H1 (cell line): ENCODE measurements at regions not wholly inside any gene's neighbourhood (a gene's known extent, or its start where the extent isn't known, plus 50 kb on each side); places are given as distances from the start of the nearest gene placed in this dataset.

Experiments used
- CTCF ChIA-PET: fragments of 300-600 bp; sonication (Branson Sonifier 250); formaldehyde crosslinking; loops from one replicate; lab custom pipeline; 2021; ENCODE audit not compliant: partially characterized antibody; lab: Charles Lee
- POLR2A ChIA-PET: fragments of 300-600 bp; sonication (Branson Sonifier 250); formaldehyde crosslinking; loops from one replicate; lab custom pipeline; 2021; ENCODE audit warnings: inconsistent platforms; ENCODE audit not compliant: partially characterized antibody; lab: Charles Lee
- DNase-seq, 2 experiments: peaks; one replicate each; pipeline versions ENCODE4 v3.0.0 to v3.0.0-alpha.2; 2010 to 2022; ENCODE audit warnings: low spot score in 2 of 2, low read depth in 1 of 2, mixed read lengths in 1 of 2
- FAIRE-seq: peaks from 2 replicates; lab custom pipeline; 2011; peaks lifted over from hg19 to GRCh38; lab: Jason Lieb, UNC
- H2AFZ ChIP-seq: 2 replicates; pipeline ENCODE4 v1.8.1; 2012; ENCODE audit warnings: low read length, inconsistent platforms
- H2AK5ac ChIP-seq: 2 replicates; pipeline ENCODE4 v1.6.1; 2013; ENCODE audit warnings: low read depth, low read length
- H2BK120ac ChIP-seq: replicated peaks from 2 replicates; pipeline ENCODE3; 2013; ENCODE audit warnings: low read depth, low read length, inconsistent platforms
- H2BK12ac ChIP-seq: 2 replicates; pipeline ENCODE4 v1.6.1; 2013; ENCODE audit warnings: low read depth, low read length
- H2BK15ac ChIP-seq: 2 replicates; pipeline ENCODE4 v1.6.1; 2013; ENCODE audit warnings: low read length
- H2BK20ac ChIP-seq: 2 replicates; pipeline ENCODE4 v1.6.1; 2013; ENCODE audit warnings: low read length
- H2BK5ac ChIP-seq: 2 replicates; pipeline ENCODE4 v1.6.1; 2013; ENCODE audit warnings: low read depth, low read length
- H3K14ac ChIP-seq: 2 replicates; pipeline ENCODE4 v1.6.1; 2013; ENCODE audit warnings: inconsistent platforms; ENCODE audit not compliant: insufficient read length
- H3K18ac ChIP-seq: 2 replicates; pipeline ENCODE4 v1.6.1; 2013; ENCODE audit warnings: low read length; ENCODE audit errors: extremely low read depth
- H3K23ac ChIP-seq: 2 replicates; pipeline ENCODE4 v1.6.1; 2013; ENCODE audit warnings: inconsistent platforms; ENCODE audit not compliant: insufficient read length
- H3K23me2 ChIP-seq: 2 replicates; pipeline ENCODE4 v1.6.1; 2013; ENCODE audit warnings: low read depth, low read length
- H3K27ac ChIP-seq: 2 replicates; pipeline ENCODE4 v1.6.1; 2011; ENCODE audit warnings: low read depth, low read length, inconsistent platforms
- H3K27me3 ChIP-seq, 4 experiments: replicated peaks in 1 of 4; 1 replicate in 1 of 4; 2 replicates in 3 of 4; pipeline versions ENCODE4 v1.6.1 to v1.8.1; 2011 to 2013; ENCODE audit warnings: low read length in 3 of 4, mild to moderate bottlenecking in 3 of 4, inconsistent platforms in 2 of 4, mixed read lengths in 2 of 4, moderate library complexity in 1 of 4; ENCODE audit not compliant: control insufficient read depth in 3 of 4, insufficient read depth in 3 of 4; ENCODE audit errors: extremely low read depth in 1 of 4
- H3K36me3 ChIP-seq, 4 experiments: 2 replicates each; pipeline versions ENCODE4 v1.6.1 to v1.8.1; 2011 to 2013; ENCODE audit warnings: mild to moderate bottlenecking in 4 of 4, low read length in 3 of 4, moderate library complexity in 2 of 4, control low read depth in 1 of 4, inconsistent platforms in 1 of 4; ENCODE audit not compliant: insufficient read depth in 4 of 4, control insufficient read depth in 2 of 4
- H3K4ac ChIP-seq: replicated peaks from 2 replicates; pipeline ENCODE3; 2013; ENCODE audit warnings: low read length, low read depth, mixed read lengths, inconsistent platforms; ENCODE audit not compliant: insufficient read length
- H3K4me1 ChIP-seq, 4 experiments: replicated peaks in 1 of 4; 1 replicate in 1 of 4; 2 replicates in 3 of 4; pipeline versions ENCODE4 v1.6.1 to v1.8.1; 2011 to 2013; ENCODE audit warnings: low read length in 3 of 4, inconsistent platforms in 2 of 4, mixed read lengths in 1 of 4; ENCODE audit not compliant: insufficient read depth in 4 of 4, control insufficient read depth in 3 of 4
- H3K4me2 ChIP-seq, 2 experiments: 2 replicates each; pipeline versions ENCODE4 v1.6.1 to v1.8.1; 2011 to 2013; ENCODE audit warnings: low read depth in 2 of 2, low read length in 2 of 2, control low read depth in 1 of 2, inconsistent platforms in 1 of 2, mild to moderate bottlenecking in 1 of 2; ENCODE audit not compliant: insufficient read depth in 1 of 2
- H3K4me3 ChIP-seq, 4 experiments: fragments of 200-600, 300-600 bp in 1 of 4; sonication (generic), shearing (Covaris generic), sonication (Bioruptor Twin) in 1 of 4; 2 replicates each; pipeline versions ENCODE4 v1.5.1 to v1.8.1; 2011 to 2016; ENCODE audit warnings: low read length in 4 of 4, low read depth in 3 of 4, control low read depth in 2 of 4, inconsistent platforms in 2 of 4, mild to moderate bottlenecking in 2 of 4, mixed read lengths in 1 of 4, moderate library complexity in 1 of 4; ENCODE audit not compliant: insufficient read depth in 2 of 4; ENCODE audit errors: extremely low read depth in 1 of 4
- H3K56ac ChIP-seq: replicated peaks from 2 replicates; pipeline ENCODE3; 2013; ENCODE audit warnings: low read depth, mild to moderate bottlenecking, mixed read lengths, low read length, inconsistent platforms; ENCODE audit not compliant: insufficient read length
- H3K79me1 ChIP-seq: 2 replicates; pipeline ENCODE4 v1.6.1; 2013; ENCODE audit warnings: low read depth, low read length, control low read depth
- H3K79me2 ChIP-seq, 2 experiments: 2 replicates each; pipeline versions ENCODE4 v1.6.1 to v1.8.1; 2012 to 2013; ENCODE audit warnings: low read length in 2 of 2, mild to moderate bottlenecking in 2 of 2, inconsistent platforms in 1 of 2; ENCODE audit not compliant: insufficient read depth in 2 of 2, control insufficient read depth in 1 of 2
- H3K9ac ChIP-seq, 4 experiments: replicated peaks in 1 of 4; 1 replicate in 1 of 4; 2 replicates in 3 of 4; pipeline versions ENCODE4 v1.6.1 to v1.8.1; 2011 to 2013; ENCODE audit warnings: low read depth in 3 of 4, low read length in 3 of 4, control low read depth in 2 of 4, mild to moderate bottlenecking in 2 of 4, moderate library complexity in 2 of 4, inconsistent platforms in 1 of 4; ENCODE audit errors: extremely low read depth in 1 of 4
- H3K9me3 ChIP-seq, 2 experiments: 2 replicates each; pipeline versions ENCODE4 v1.6.1 to v1.8.1; 2012 to 2013; ENCODE audit warnings: mild to moderate bottlenecking in 2 of 2, moderate library complexity in 2 of 2, control low read depth in 1 of 2, inconsistent platforms in 1 of 2, low read depth in 1 of 2, low read length in 1 of 2, mixed read lengths in 1 of 2; ENCODE audit not compliant: insufficient read depth in 2 of 2
- H4K20me1 ChIP-seq, 2 experiments: replicated peaks in 1 of 2; 2 replicates each; pipeline versions ENCODE3 to v1.8.1; 2011 to 2013; ENCODE audit warnings: inconsistent platforms in 2 of 2, low read length in 2 of 2, mild to moderate bottlenecking in 1 of 2; ENCODE audit not compliant: insufficient read depth in 2 of 2, control insufficient read depth in 1 of 2
- H4K5ac ChIP-seq: 2 replicates; pipeline ENCODE4 v1.6.1; 2013; ENCODE audit warnings: low read length, low read depth, mixed read lengths, inconsistent platforms; ENCODE audit not compliant: insufficient read length
- H4K8ac ChIP-seq: 2 replicates; pipeline ENCODE4 v1.8.0; 2013; ENCODE audit warnings: mild to moderate bottlenecking, moderate library complexity, low read length, inconsistent platforms; ENCODE audit not compliant: insufficient read depth; ENCODE audit errors: extremely low read depth
- H4K91ac ChIP-seq: replicated peaks from 2 replicates; pipeline ENCODE3; 2013; ENCODE audit warnings: low read length, mixed read lengths, inconsistent platforms; ENCODE audit not compliant: insufficient read length
- BACH1 ChIP-seq: IDR thresholded peaks from 2 replicates; pipeline ENCODE4 v1.6.1; 2012; ENCODE audit warnings: low read length, improper control_type of control experiment
- CBX8 ChIP-seq: fragments of 300-800, 300-1000 bp; sonication (generic); IDR thresholded peaks from 2 replicates; pipeline ENCODE4 v1.7.1; 2016; ENCODE audit warnings: low read depth, low read length, borderline replicate concordance
- CREB1 ChIP-seq: IDR thresholded peaks from 2 replicates; pipeline ENCODE4 v1.6.1; 2012; ENCODE audit warnings: inconsistent platforms
- GABPA ChIP-seq: IDR thresholded peaks from 2 replicates; pipeline ENCODE4 v1.6.1; 2011; ENCODE audit warnings: mild to moderate bottlenecking, low read length, moderate library complexity, borderline replicate concordance; ENCODE audit not compliant: insufficient read depth
- HDAC2 ChIP-seq, 2 experiments: fragments of 300-600 bp in 1 of 2; sonication (generic) in 1 of 2; IDR thresholded peaks; 2 replicates each; pipeline ENCODE4 v1.6.1; 2011 to 2012; ENCODE audit warnings: low read depth in 2 of 2, low read length in 2 of 2, mild to moderate bottlenecking in 2 of 2, moderate library complexity in 2 of 2, borderline replicate concordance in 1 of 2, inconsistent platforms in 1 of 2
- KDM1A ChIP-seq: fragments of 200-600, 300-600 bp; sonication (generic); IDR thresholded peaks from 2 replicates; pipeline ENCODE4 v1.7.1; 2016; ENCODE audit warnings: mild to moderate bottlenecking, low read length, borderline replicate concordance
- PHF8 ChIP-seq: fragments of 200-600 bp; sonication (generic); conservative IDR thresholded peaks from 2 replicates; pipeline ENCODE4 v1.7.1; 2012; ENCODE audit warnings: low read depth, mild to moderate bottlenecking, inconsistent platforms, low read length, moderate library complexity
- POLR2AphosphoS5 ChIP-seq: IDR thresholded peaks from 2 replicates; pipeline ENCODE4 v1.6.1; 2011; ENCODE audit warnings: low read depth, low read length
- RNF2 ChIP-seq: fragments of 200-900, 300-1000 bp; sonication (generic); IDR thresholded peaks from 2 replicates; pipeline ENCODE4 v1.7.1; 2016; ENCODE audit warnings: borderline replicate concordance, low read depth, mild to moderate bottlenecking, antibody characterized with exemption, low read length; ENCODE audit not compliant: poor library complexity, severe bottlenecking; ENCODE audit errors: missing control alignments
- WGBS, 2 experiments: shearing (Covaris generic) in 1 of 2; methylation state at CpG; one replicate each; pipeline versions ENCODE4 v1.1.6 to v1.1.7; 2013 to 2015; ENCODE audit warnings: low lambda C conversion rate in 2 of 2, mixed read lengths in 2 of 2, inconsistent platforms in 1 of 2, low coverage in 1 of 2, missing lambda C conversion rate in 1 of 2; ENCODE audit not compliant: insufficient replicate concordance in 2 of 2, insufficient coverage in 1 of 2, insufficient read length in 1 of 2; ENCODE audit errors: extremely low coverage in 1 of 2, missing lambda C conversion rate in 1 of 2; 5-methylcytosine and 5-hydroxymethylcytosine counted together
- TF ChIP-seq, protein P1 (sequence below), 3 experiments: IDR thresholded peaks; 1 replicate in 2 of 3; 2 replicates in 1 of 3; pipeline versions ENCODE4 v1.5.1 to v1.6.1; 2011; ENCODE audit warnings: low read length in 3 of 3, mild to moderate bottlenecking in 3 of 3, inconsistent platforms in 2 of 3, low read depth in 1 of 3, moderate library complexity in 1 of 3; ENCODE audit not compliant: insufficient read depth in 1 of 3; ENCODE audit errors: control extremely low read depth in 1 of 3
- TF ChIP-seq, protein P2 (sequence below): IDR thresholded peaks from 2 replicates; pipeline ENCODE4 v1.6.1; 2012; ENCODE audit warnings: inconsistent platforms

DNA sequence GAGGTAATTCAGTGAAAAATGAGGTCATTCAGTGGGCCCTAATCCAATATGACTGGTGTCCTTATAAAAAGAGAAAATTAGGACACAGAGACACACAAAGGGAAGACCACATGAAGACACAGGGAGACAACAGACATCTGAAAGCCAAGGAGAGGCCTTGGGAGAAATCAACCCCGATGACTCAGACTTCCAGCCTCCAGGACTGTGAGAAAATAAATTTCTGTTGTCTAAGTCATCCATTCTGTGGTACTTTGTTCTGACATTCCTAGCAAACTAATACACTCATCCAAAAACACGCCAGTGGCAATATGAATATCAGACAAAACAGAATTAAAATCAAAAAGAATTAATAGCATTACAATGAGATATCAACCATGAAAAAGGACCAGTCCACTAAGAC is 303.7 kb downstream of the SS18 start:
- CTCF ChIA-PET, result no interaction called here
- H3K14ac ChIP-seq, result no peak overlapping the region
- H2BK20ac ChIP-seq, result no peak overlapping the region
- no peak overlapping the region for H3K9ac ChIP-seq
- H2AFZ ChIP-seq, result 0 out of 2 replicates have a peak overlapping the region, but pooled peaks have one; percentile 44
- H3K4me1 ChIP-seq, result no peaks in the 10 kb centered on the region
- H4K91ac ChIP-seq, result no peak overlapping the region
- H3K9me3 ChIP-seq, result no peaks in the 10 kb centered on the region
- H3K79me2 ChIP-seq, result no peaks in the 10 kb centered on the region
- H4K20me1 ChIP-seq, result no peaks in the 10 kb centered on the region
- H3K4me2 ChIP-seq, result no peak overlapping the region
- H3K18ac ChIP-seq, result no peak overlapping the region
- no peaks in the 10 kb centered on the region for H3K23me2 ChIP-seq
- H3K27ac ChIP-seq, result no peak overlapping the region
- H2BK120ac ChIP-seq, result no peak overlapping the region
- H2BK12ac ChIP-seq, result no peak overlapping the region
- no peak overlapping the region for H2BK5ac ChIP-seq
- H3K4ac ChIP-seq, result no peak overlapping the region
- H3K36me3 ChIP-seq, result no peaks in the 10 kb centered on the region
- DNase-seq, result no peak
- H3K4me3 ChIP-seq, result no peak overlapping the region
- 90% methylated on average over 2 of the region's 2 CpGs; no CpG with 5 or more reads in 1 of the 2 experiments for WGBS, 2 experiments
- POLR2A ChIA-PET, result no interaction called here
- no peak overlapping the region for H2BK15ac ChIP-seq
- no peak for FAIRE-seq
- no peak overlapping the region for H3K23ac ChIP-seq
- H3K56ac ChIP-seq, result no peak overlapping the region
- no peak overlapping the region for H4K5ac ChIP-seq
- H4K8ac ChIP-seq, result no peak overlapping the region
- no peaks in the 10 kb centered on the region for H3K79me1 ChIP-seq
- H2AK5ac ChIP-seq, result no peak overlapping the region
- H3K27me3 ChIP-seq, result no peaks in the 10 kb centered on the region
- TF ChIP-seq, protein P1, sequence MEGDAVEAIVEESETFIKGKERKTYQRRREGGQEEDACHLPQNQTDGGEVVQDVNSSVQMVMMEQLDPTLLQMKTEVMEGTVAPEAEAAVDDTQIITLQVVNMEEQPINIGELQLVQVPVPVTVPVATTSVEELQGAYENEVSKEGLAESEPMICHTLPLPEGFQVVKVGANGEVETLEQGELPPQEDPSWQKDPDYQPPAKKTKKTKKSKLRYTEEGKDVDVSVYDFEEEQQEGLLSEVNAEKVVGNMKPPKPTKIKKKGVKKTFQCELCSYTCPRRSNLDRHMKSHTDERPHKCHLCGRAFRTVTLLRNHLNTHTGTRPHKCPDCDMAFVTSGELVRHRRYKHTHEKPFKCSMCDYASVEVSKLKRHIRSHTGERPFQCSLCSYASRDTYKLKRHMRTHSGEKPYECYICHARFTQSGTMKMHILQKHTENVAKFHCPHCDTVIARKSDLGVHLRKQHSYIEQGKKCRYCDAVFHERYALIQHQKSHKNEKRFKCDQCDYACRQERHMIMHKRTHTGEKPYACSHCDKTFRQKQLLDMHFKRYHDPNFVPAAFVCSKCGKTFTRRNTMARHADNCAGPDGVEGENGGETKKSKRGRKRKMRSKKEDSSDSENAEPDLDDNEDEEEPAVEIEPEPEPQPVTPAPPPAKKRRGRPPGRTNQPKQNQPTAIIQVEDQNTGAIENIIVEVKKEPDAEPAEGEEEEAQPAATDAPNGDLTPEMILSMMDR (IDR thresholded peaks at IDR 0.05; ENCODE audit: control extremely low read depth in 1 of 3, insufficient read depth in 1 of 3, low read depth in 1 of 3, low read length in 3 of 3), result no peak
- TF ChIP-seq GABPA, result no peak
- TF ChIP-seq CREB1, result no peak
- no peak for TF ChIP-seq KDM1A
- no peak for TF ChIP-seq HDAC2 (IDR thresholded peaks at IDR 0.05; ENCODE audit: borderline replicate concordance in 1 of 2, low read depth in 2 of 2, low read length in 2 of 2)
- TF ChIP-seq, protein P2, sequence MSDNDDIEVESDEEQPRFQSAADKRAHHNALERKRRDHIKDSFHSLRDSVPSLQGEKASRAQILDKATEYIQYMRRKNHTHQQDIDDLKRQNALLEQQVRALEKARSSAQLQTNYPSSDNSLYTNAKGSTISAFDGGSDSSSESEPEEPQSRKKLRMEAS, result no peak
- no peak for TF ChIP-seq BACH1
- no peak for TF ChIP-seq CBX8
- no peak for TF ChIP-seq PHF8
- no peak for TF ChIP-seq RNF2
- no peak for TF ChIP-seq POLR2AphosphoS5
